H1 (cell line): ENCODE measurements at regions not wholly inside any gene's neighbourhood (a gene's known extent, or its start where the extent isn't known, plus 50 kb on each side); places are given as distances from the start of the nearest gene placed in this dataset.
A peak's percentile ranks its signal among the peaks of the same experiment; 100 is the strongest.

ENCODE experiments used
- CTCF ChIA-PET: fragments of 300-600 bp; sonication (Branson Sonifier 250); formaldehyde crosslinking; loops from one replicate; lab custom pipeline; 2021; ENCODE audit not compliant: partially characterized antibody; lab: Charles Lee
- POLR2A ChIA-PET: fragments of 300-600 bp; sonication (Branson Sonifier 250); formaldehyde crosslinking; loops from one replicate; lab custom pipeline; 2021; ENCODE audit warnings: inconsistent platforms; ENCODE audit not compliant: partially characterized antibody; lab: Charles Lee
- DNase-seq, 2 experiments: peaks; one replicate each; pipeline versions ENCODE4 v3.0.0 to v3.0.0-alpha.2; 2010 to 2022; ENCODE audit warnings: low spot score in 2 of 2, low read depth in 1 of 2, mixed read lengths in 1 of 2
- FAIRE-seq: peaks from 2 replicates; lab custom pipeline; 2011; peaks lifted over from hg19 to GRCh38; lab: Jason Lieb, UNC
- H2AFZ ChIP-seq: 2 replicates; pipeline ENCODE4 v1.8.1; 2012; ENCODE audit warnings: low read length, inconsistent platforms
- H2AK5ac ChIP-seq: 2 replicates; pipeline ENCODE4 v1.6.1; 2013; ENCODE audit warnings: low read depth, low read length
- H2BK120ac ChIP-seq: replicated peaks from 2 replicates; pipeline ENCODE3; 2013; ENCODE audit warnings: low read depth, low read length, inconsistent platforms
- H2BK12ac ChIP-seq: 2 replicates; pipeline ENCODE4 v1.6.1; 2013; ENCODE audit warnings: low read depth, low read length
- H2BK15ac ChIP-seq: 2 replicates; pipeline ENCODE4 v1.6.1; 2013; ENCODE audit warnings: low read length
- H2BK20ac ChIP-seq: 2 replicates; pipeline ENCODE4 v1.6.1; 2013; ENCODE audit warnings: low read length
- H2BK5ac ChIP-seq: 2 replicates; pipeline ENCODE4 v1.6.1; 2013; ENCODE audit warnings: low read depth, low read length
- H3K14ac ChIP-seq: 2 replicates; pipeline ENCODE4 v1.6.1; 2013; ENCODE audit warnings: inconsistent platforms; ENCODE audit not compliant: insufficient read length
- H3K18ac ChIP-seq: 2 replicates; pipeline ENCODE4 v1.6.1; 2013; ENCODE audit warnings: low read length; ENCODE audit errors: extremely low read depth
- H3K23ac ChIP-seq: 2 replicates; pipeline ENCODE4 v1.6.1; 2013; ENCODE audit warnings: inconsistent platforms; ENCODE audit not compliant: insufficient read length
- H3K23me2 ChIP-seq: 2 replicates; pipeline ENCODE4 v1.6.1; 2013; ENCODE audit warnings: low read depth, low read length
- H3K27ac ChIP-seq: 2 replicates; pipeline ENCODE4 v1.6.1; 2011; ENCODE audit warnings: low read depth, low read length, inconsistent platforms
- H3K27me3 ChIP-seq, 4 experiments: replicated peaks in 1 of 4; 1 replicate in 1 of 4; 2 replicates in 3 of 4; pipeline versions ENCODE4 v1.6.1 to v1.8.1; 2011 to 2013; ENCODE audit warnings: low read length in 3 of 4, mild to moderate bottlenecking in 3 of 4, inconsistent platforms in 2 of 4, mixed read lengths in 2 of 4, moderate library complexity in 1 of 4; ENCODE audit not compliant: control insufficient read depth in 3 of 4, insufficient read depth in 3 of 4; ENCODE audit errors: extremely low read depth in 1 of 4
- H3K36me3 ChIP-seq, 4 experiments: 2 replicates each; pipeline versions ENCODE4 v1.6.1 to v1.8.1; 2011 to 2013; ENCODE audit warnings: mild to moderate bottlenecking in 4 of 4, low read length in 3 of 4, moderate library complexity in 2 of 4, control low read depth in 1 of 4, inconsistent platforms in 1 of 4; ENCODE audit not compliant: insufficient read depth in 4 of 4, control insufficient read depth in 2 of 4
- H3K4ac ChIP-seq: replicated peaks from 2 replicates; pipeline ENCODE3; 2013; ENCODE audit warnings: low read length, low read depth, mixed read lengths, inconsistent platforms; ENCODE audit not compliant: insufficient read length
- H3K4me1 ChIP-seq, 4 experiments: replicated peaks in 1 of 4; 1 replicate in 1 of 4; 2 replicates in 3 of 4; pipeline versions ENCODE4 v1.6.1 to v1.8.1; 2011 to 2013; ENCODE audit warnings: low read length in 3 of 4, inconsistent platforms in 2 of 4, mixed read lengths in 1 of 4; ENCODE audit not compliant: insufficient read depth in 4 of 4, control insufficient read depth in 3 of 4
- H3K4me2 ChIP-seq, 2 experiments: 2 replicates each; pipeline versions ENCODE4 v1.6.1 to v1.8.1; 2011 to 2013; ENCODE audit warnings: low read depth in 2 of 2, low read length in 2 of 2, control low read depth in 1 of 2, inconsistent platforms in 1 of 2, mild to moderate bottlenecking in 1 of 2; ENCODE audit not compliant: insufficient read depth in 1 of 2
- H3K4me3 ChIP-seq, 4 experiments: fragments of 200-600, 300-600 bp in 1 of 4; sonication (generic), shearing (Covaris generic), sonication (Bioruptor Twin) in 1 of 4; 2 replicates each; pipeline versions ENCODE4 v1.5.1 to v1.8.1; 2011 to 2016; ENCODE audit warnings: low read length in 4 of 4, low read depth in 3 of 4, control low read depth in 2 of 4, inconsistent platforms in 2 of 4, mild to moderate bottlenecking in 2 of 4, mixed read lengths in 1 of 4, moderate library complexity in 1 of 4; ENCODE audit not compliant: insufficient read depth in 2 of 4; ENCODE audit errors: extremely low read depth in 1 of 4
- H3K56ac ChIP-seq: replicated peaks from 2 replicates; pipeline ENCODE3; 2013; ENCODE audit warnings: low read depth, mild to moderate bottlenecking, mixed read lengths, low read length, inconsistent platforms; ENCODE audit not compliant: insufficient read length
- H3K79me1 ChIP-seq: 2 replicates; pipeline ENCODE4 v1.6.1; 2013; ENCODE audit warnings: low read depth, low read length, control low read depth
- H3K79me2 ChIP-seq, 2 experiments: 2 replicates each; pipeline versions ENCODE4 v1.6.1 to v1.8.1; 2012 to 2013; ENCODE audit warnings: low read length in 2 of 2, mild to moderate bottlenecking in 2 of 2, inconsistent platforms in 1 of 2; ENCODE audit not compliant: insufficient read depth in 2 of 2, control insufficient read depth in 1 of 2
- H3K9ac ChIP-seq, 4 experiments: replicated peaks in 1 of 4; 1 replicate in 1 of 4; 2 replicates in 3 of 4; pipeline versions ENCODE4 v1.6.1 to v1.8.1; 2011 to 2013; ENCODE audit warnings: low read depth in 3 of 4, low read length in 3 of 4, control low read depth in 2 of 4, mild to moderate bottlenecking in 2 of 4, moderate library complexity in 2 of 4, inconsistent platforms in 1 of 4; ENCODE audit errors: extremely low read depth in 1 of 4
- H3K9me3 ChIP-seq, 2 experiments: 2 replicates each; pipeline versions ENCODE4 v1.6.1 to v1.8.1; 2012 to 2013; ENCODE audit warnings: mild to moderate bottlenecking in 2 of 2, moderate library complexity in 2 of 2, control low read depth in 1 of 2, inconsistent platforms in 1 of 2, low read depth in 1 of 2, low read length in 1 of 2, mixed read lengths in 1 of 2; ENCODE audit not compliant: insufficient read depth in 2 of 2
- H4K20me1 ChIP-seq, 2 experiments: replicated peaks in 1 of 2; 2 replicates each; pipeline versions ENCODE3 to v1.8.1; 2011 to 2013; ENCODE audit warnings: inconsistent platforms in 2 of 2, low read length in 2 of 2, mild to moderate bottlenecking in 1 of 2; ENCODE audit not compliant: insufficient read depth in 2 of 2, control insufficient read depth in 1 of 2
- H4K5ac ChIP-seq: 2 replicates; pipeline ENCODE4 v1.6.1; 2013; ENCODE audit warnings: low read length, low read depth, mixed read lengths, inconsistent platforms; ENCODE audit not compliant: insufficient read length
- H4K8ac ChIP-seq: 2 replicates; pipeline ENCODE4 v1.8.0; 2013; ENCODE audit warnings: mild to moderate bottlenecking, moderate library complexity, low read length, inconsistent platforms; ENCODE audit not compliant: insufficient read depth; ENCODE audit errors: extremely low read depth
- H4K91ac ChIP-seq: replicated peaks from 2 replicates; pipeline ENCODE3; 2013; ENCODE audit warnings: low read length, mixed read lengths, inconsistent platforms; ENCODE audit not compliant: insufficient read length
- MAX ChIP-seq: IDR thresholded peaks from 2 replicates; pipeline ENCODE4 v1.6.1; 2012; ENCODE audit warnings: inconsistent platforms
- SIX5 ChIP-seq: IDR thresholded peaks from 2 replicates; pipeline ENCODE4 v1.6.1; 2011; ENCODE audit warnings: mild to moderate bottlenecking, low read depth, low read length
- WGBS, 2 experiments: shearing (Covaris generic) in 1 of 2; methylation state at CpG; one replicate each; pipeline versions ENCODE4 v1.1.6 to v1.1.7; 2013 to 2015; ENCODE audit warnings: low lambda C conversion rate in 2 of 2, mixed read lengths in 2 of 2, inconsistent platforms in 1 of 2, low coverage in 1 of 2, missing lambda C conversion rate in 1 of 2; ENCODE audit not compliant: insufficient replicate concordance in 2 of 2, insufficient coverage in 1 of 2, insufficient read length in 1 of 2; ENCODE audit errors: extremely low coverage in 1 of 2, missing lambda C conversion rate in 1 of 2; 5-methylcytosine and 5-hydroxymethylcytosine counted together

- no peak overlapping the region for H3K4me3 ChIP-seq
- H3K4ac ChIP-seq: no peak overlapping the region
- H4K8ac ChIP-seq: no peak overlapping the region
- no peaks in the 10 kb centered on the region for H3K27me3 ChIP-seq
- no peaks in the 10 kb centered on the region for H4K20me1 ChIP-seq
- no peaks in the 10 kb centered on the region for H3K79me2 ChIP-seq
- H3K4me2 ChIP-seq: no peak overlapping the region
- no peaks in the 10 kb centered on the region for H3K23me2 ChIP-seq
- no peak overlapping the region for H3K23ac ChIP-seq
- no peak overlapping the region for H2BK15ac ChIP-seq
- no peak overlapping the region for H3K56ac ChIP-seq
- H3K9me3 ChIP-seq: no peaks in the 10 kb centered on the region
- TF ChIP-seq SIX5 (peak; percentile 14; the same call in 1 of the 2 replicates), MAX (no peak)
- no peak overlapping the region for H2BK20ac ChIP-seq
- ChIA-PET CTCF (interaction anchor here (0.6 to 1.2 kb wide), 3 partner anchors 9 to 133 kb away, joined by 3 to 4 read pairs (median 3); no protein-coding TSS in a partner anchor), POLR2A (no interaction called here)
- H2AK5ac ChIP-seq: peak overlapping the region; percentile 65; the same call in 1 of the 2 replicates
- H3K27ac ChIP-seq: no peak overlapping the region
- no peak overlapping the region for H3K14ac ChIP-seq
- FAIRE-seq: no peak
- no peaks in the 10 kb centered on the region for H3K4me1 ChIP-seq
- WGBS, 2 experiments: 91% methylated on average over 5 of the region's 5 CpGs; no CpG with 5 or more reads in 1 of the 2 experiments
- no peak overlapping the region for H3K9ac ChIP-seq
- no peak overlapping the region for H3K18ac ChIP-seq
- H3K79me1 ChIP-seq: no peaks in the 10 kb centered on the region
- H2AFZ ChIP-seq: no peak overlapping the region
- H2BK12ac ChIP-seq: no peak overlapping the region
- no peak for DNase-seq
- no peak overlapping the region for H4K91ac ChIP-seq
- no peak overlapping the region for H2BK5ac ChIP-seq
- H3K36me3 ChIP-seq: no peaks in the 10 kb centered on the region
- H4K5ac ChIP-seq: no peak overlapping the region
- no peak overlapping the region for H2BK120ac ChIP-seq
Measured at GRCh38 chr14:99041820-99042174, 230.2 kb downstream of the BCL11B start.
